C4-2B (cell line): ENCODE measurements at regions not wholly inside any gene's neighbourhood (a gene's known extent, or its start where the extent isn't known, plus 50 kb on each side); places are given as distances from the start of the nearest gene placed in this dataset.

Source experiments
- ZFX ChIP-seq: fragments of 450-650 bp; IDR thresholded peaks from 2 replicates; pipeline ENCODE4 v1.6.1; 2017
- TF ChIP-seq, protein P1 (sequence below): fragments of 450-650 bp; conservative IDR thresholded peaks from 2 replicates; pipeline ENCODE4 v1.5.1; 2017; ENCODE audit warnings: mild to moderate bottlenecking

DNA sequence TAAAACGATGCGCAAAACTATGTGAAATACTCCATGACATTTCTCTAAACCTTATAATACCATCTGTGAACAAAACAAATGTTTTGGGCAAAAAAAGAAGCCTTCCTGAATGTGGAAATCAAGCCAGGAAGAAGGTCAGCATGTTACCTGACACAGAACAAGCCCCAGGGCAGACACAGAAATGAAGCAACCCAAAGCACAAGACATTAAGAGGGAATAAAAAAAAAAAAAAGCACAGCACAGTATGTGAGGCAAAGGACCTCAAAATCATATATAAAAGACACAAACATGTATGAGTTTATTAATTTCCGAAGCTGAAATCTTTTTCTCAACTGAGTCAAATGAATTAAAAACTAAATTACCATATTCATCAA is 161.8 kb downstream of the SKIDA1 start:
- TF ChIP-seq, protein P1, sequence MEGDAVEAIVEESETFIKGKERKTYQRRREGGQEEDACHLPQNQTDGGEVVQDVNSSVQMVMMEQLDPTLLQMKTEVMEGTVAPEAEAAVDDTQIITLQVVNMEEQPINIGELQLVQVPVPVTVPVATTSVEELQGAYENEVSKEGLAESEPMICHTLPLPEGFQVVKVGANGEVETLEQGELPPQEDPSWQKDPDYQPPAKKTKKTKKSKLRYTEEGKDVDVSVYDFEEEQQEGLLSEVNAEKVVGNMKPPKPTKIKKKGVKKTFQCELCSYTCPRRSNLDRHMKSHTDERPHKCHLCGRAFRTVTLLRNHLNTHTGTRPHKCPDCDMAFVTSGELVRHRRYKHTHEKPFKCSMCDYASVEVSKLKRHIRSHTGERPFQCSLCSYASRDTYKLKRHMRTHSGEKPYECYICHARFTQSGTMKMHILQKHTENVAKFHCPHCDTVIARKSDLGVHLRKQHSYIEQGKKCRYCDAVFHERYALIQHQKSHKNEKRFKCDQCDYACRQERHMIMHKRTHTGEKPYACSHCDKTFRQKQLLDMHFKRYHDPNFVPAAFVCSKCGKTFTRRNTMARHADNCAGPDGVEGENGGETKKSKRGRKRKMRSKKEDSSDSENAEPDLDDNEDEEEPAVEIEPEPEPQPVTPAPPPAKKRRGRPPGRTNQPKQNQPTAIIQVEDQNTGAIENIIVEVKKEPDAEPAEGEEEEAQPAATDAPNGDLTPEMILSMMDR = no peak
- no peak for TF ChIP-seq ZFX
